Endothelial cell of umbilical vein (primary cell): ENCODE measurements at regions not wholly inside any gene's neighbourhood (a gene's known extent, or its start where the extent isn't known, plus 50 kb on each side); places are given as distances from the start of the nearest gene placed in this dataset.

Source experiments
- CTCF ChIP-seq, 2 donors: IDR thresholded peaks; 1 replicate in 1 of 2; 2 replicates in 1 of 2; pipeline ENCODE4 v1.5.1; 2011; ENCODE audit warnings: low read length in 2 of 2, mild to moderate bottlenecking in 2 of 2, moderate library complexity in 2 of 2, control low read depth in 1 of 2, inconsistent platforms in 1 of 2, low read depth in 1 of 2; ENCODE audit not compliant: insufficient read depth in 1 of 2; ENCODE audit errors: extremely low read depth in 1 of 2
- EZH2 ChIP-seq: IDR thresholded peaks from 2 replicates; pipeline ENCODE4 v1.6.1; 2012; ENCODE audit warnings: borderline replicate concordance, low read depth, mild to moderate bottlenecking, moderate library complexity, low read length, inconsistent platforms; ENCODE audit not compliant: severe bottlenecking
- GATA2 ChIP-seq: IDR thresholded peaks from 2 replicates; pipeline ENCODE4 v1.7.0; 2011; ENCODE audit warnings: low read depth, mild to moderate bottlenecking, moderate library complexity, mixed read lengths, low read length; ENCODE audit not compliant: insufficient read length, insufficient read depth
- JUN ChIP-seq: IDR thresholded peaks from 2 replicates; pipeline ENCODE4 v1.6.1; 2011; ENCODE audit warnings: borderline replicate concordance, low read depth; ENCODE audit not compliant: insufficient read length, insufficient read depth
- MAX ChIP-seq: IDR thresholded peaks from 2 replicates; pipeline ENCODE4 v1.6.1; 2011; ENCODE audit not compliant: insufficient read depth, insufficient read length
- MYC ChIP-seq: IDR thresholded peaks from one replicate; pipeline ENCODE4 v1.6.1; 2011; ENCODE audit warnings: mild to moderate bottlenecking, low read depth, low read length
- POLR2A ChIP-seq: IDR thresholded peaks from 2 replicates; pipeline ENCODE4 v1.6.1; 2012; ENCODE audit warnings: low read depth, mild to moderate bottlenecking, control low read depth, low read length
- POLR2AphosphoS5 ChIP-seq: IDR thresholded peaks from 2 replicates; pipeline ENCODE4 v1.6.1; 2012; ENCODE audit warnings: low read depth, mild to moderate bottlenecking, control low read depth, low read length, moderate library complexity; ENCODE audit not compliant: insufficient read depth

DNA sequence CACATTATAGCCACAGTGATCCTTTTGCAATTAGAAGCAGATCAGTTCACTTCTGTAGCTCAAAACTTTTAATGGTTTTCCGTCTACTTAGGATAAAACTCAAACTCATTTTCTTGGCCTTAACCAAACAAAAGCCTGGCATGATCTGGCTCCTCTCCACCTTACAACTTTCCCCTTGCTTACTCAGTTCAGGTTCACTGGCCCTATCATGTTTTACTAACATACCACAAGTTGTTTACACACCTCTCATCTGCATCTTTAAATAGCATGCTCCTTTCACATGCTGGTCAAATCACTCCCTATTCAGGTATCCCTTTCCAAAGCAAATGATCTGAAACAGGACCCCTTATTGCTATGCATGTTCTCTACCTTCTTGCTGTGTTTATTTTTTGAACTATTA, 191.4 kb upstream of the FAM83B start:
- no peak for TF ChIP-seq EZH2
- TF ChIP-seq MYC = no peak
- TF ChIP-seq CTCF (IDR thresholded peaks at IDR 0.05; ENCODE audit: extremely low read depth in 1 of 2, insufficient read depth in 1 of 2, low read depth in 1 of 2, low read length in 2 of 2) = no peak
- TF ChIP-seq POLR2A = no peak
- TF ChIP-seq JUN = no peak
- no peak for TF ChIP-seq MAX
- TF ChIP-seq GATA2 = no peak
- TF ChIP-seq POLR2AphosphoS5 = no peak
